GM23338 (cell line): ENCODE measurements at regions not wholly inside any gene's neighbourhood (a gene's known extent, or its start where the extent isn't known, plus 50 kb on each side); places are given as distances from the start of the nearest gene placed in this dataset.

Experiments
- ATAC-seq: fragments of 200-7000 bp; cut with Tn5 transposase; 3 replicates; pipeline ENCODE4 v1.9.1; 2020
- DNase-seq: peaks from one replicate; pipeline ENCODE4 v3.0.0-alpha.2; 2015; ENCODE audit warnings: low spot score
- H2AFZ ChIP-seq: fragments of 200-600 bp; sonication (generic); 2 replicates; pipeline ENCODE4 v1.8.0; 2016; ENCODE audit warnings: antibody characterized with exemption, mild to moderate bottlenecking, moderate library complexity
- H3F3A ChIP-seq: fragments of 200-600 bp; sonication (generic); replicated peaks from 2 replicates; pipeline ENCODE4 v1.8.0; 2017; ENCODE audit warnings: antibody characterized with exemption, mixed run types, low read depth
- H3K27ac ChIP-seq: fragments of 200-600 bp; sonication (generic); 2 replicates; pipeline ENCODE4 v1.6.1; 2016; ENCODE audit warnings: low read depth
- H3K27me3 ChIP-seq: fragments of 200-600 bp; sonication (generic); 2 replicates; pipeline ENCODE4 v1.8.0; 2016; ENCODE audit warnings: mild to moderate bottlenecking, mixed run types, moderate library complexity; ENCODE audit not compliant: insufficient read depth
- H3K36me3 ChIP-seq: fragments of 200-600 bp; sonication (generic); 2 replicates; pipeline ENCODE4 v1.8.0; 2016; ENCODE audit warnings: mild to moderate bottlenecking; ENCODE audit not compliant: insufficient read depth
- H3K4me1 ChIP-seq: fragments of 200-600 bp; sonication (generic); 2 replicates; pipeline ENCODE4 v1.8.0; 2016; ENCODE audit warnings: mild to moderate bottlenecking, moderate library complexity; ENCODE audit not compliant: insufficient read depth
- H3K4me2 ChIP-seq: fragments of 200-600 bp; sonication (generic); 2 replicates; pipeline ENCODE4 v1.7.1; 2017; ENCODE audit warnings: mixed run types
- H3K4me3 ChIP-seq: fragments of 200-600 bp; sonication (generic); 2 replicates; pipeline ENCODE4 v1.6.1; 2016; ENCODE audit warnings: mixed run types
- H3K79me2 ChIP-seq: fragments of 200-600 bp; sonication (generic); replicated peaks from 2 replicates; pipeline ENCODE4 v1.8.0; 2017; ENCODE audit warnings: mild to moderate bottlenecking; ENCODE audit not compliant: insufficient read depth
- H3K9me2 ChIP-seq: fragments of 200-600 bp; sonication (generic); 2 replicates; pipeline ENCODE4 v1.8.0; 2017; ENCODE audit not compliant: insufficient read depth
- H4K20me1 ChIP-seq: fragments of 200-600 bp; sonication (generic); replicated peaks from 2 replicates; pipeline ENCODE4 v1.8.0; 2017; ENCODE audit warnings: mild to moderate bottlenecking; ENCODE audit not compliant: insufficient read depth
- H3K27ac Mint-ChIP-seq: 2 replicates; pipeline ENCODE4 v1.8.0; 2020; ENCODE audit warnings: inconsistent platforms, mild to moderate bottlenecking, moderate library complexity, mixed read lengths
- H3K27me3 Mint-ChIP-seq: 3 replicates; pipeline ENCODE4 v1.8.0; 2022; ENCODE audit warnings: low read depth, mild to moderate bottlenecking, moderate library complexity, mixed read lengths, inconsistent platforms; ENCODE audit not compliant: insufficient read depth, poor library complexity
- H3K36me3 Mint-ChIP-seq: 3 replicates; pipeline ENCODE4 v1.8.0; 2021; ENCODE audit warnings: low read depth, mild to moderate bottlenecking, inconsistent platforms, moderate library complexity, mixed read lengths
- H3K4me1 Mint-ChIP-seq: 3 replicates; pipeline ENCODE4 v1.8.0; 2020; ENCODE audit warnings: mild to moderate bottlenecking, inconsistent platforms, mixed read lengths
- H3K4me3 Mint-ChIP-seq: 3 replicates; pipeline ENCODE4 v1.8.0; 2021; ENCODE audit warnings: moderate library complexity, mild to moderate bottlenecking, inconsistent platforms, mixed read lengths
- H3K9me3 Mint-ChIP-seq: 3 replicates; pipeline ENCODE4 v1.8.0; 2020; ENCODE audit warnings: moderate library complexity, mild to moderate bottlenecking, inconsistent platforms, mixed read lengths
- ETS1 ChIP-seq: IDR thresholded peaks from 2 replicates; pipeline ENCODE4 v1.6.1; 2016; ENCODE audit warnings: antibody characterized with exemption
- EZH2 ChIP-seq: fragments of 200-600 bp; sonication (generic); IDR thresholded peaks from one replicate; pipeline ENCODE4 v1.8.0; 2017; ENCODE audit warnings: antibody characterized with exemption, mild to moderate bottlenecking, low read depth; ENCODE audit not compliant: unreplicated experiment
- EZH2phosphoT487 ChIP-seq: fragments of 200-600 bp; sonication (generic); IDR thresholded peaks from one replicate; pipeline ENCODE4 v1.8.1; 2018; ENCODE audit warnings: antibody characterized with exemption; ENCODE audit not compliant: unreplicated experiment
- STAT1 ChIP-seq: IDR thresholded peaks from one replicate; pipeline ENCODE4 v1.6.1; 2016; ENCODE audit warnings: antibody characterized with exemption; ENCODE audit not compliant: unreplicated experiment
- ZNF331 ChIP-seq: fragments of 250-450 bp; sonication (Bioruptor Pico); IDR thresholded peaks from 2 replicates; pipeline ENCODE4 v1.5.0; 2020; ENCODE audit warnings: low read depth, mild to moderate bottlenecking, moderate library complexity
- TF ChIP-seq, protein P1 (sequence below), 2 experiments: fragments of 200-600 bp in 1 of 2; sonication (generic) in 1 of 2; conservative IDR thresholded peaks; 2 replicates each; pipeline versions ENCODE4 v1.5.1 to v1.6.1; 2016 to 2017; ENCODE audit warnings: antibody characterized with exemption in 2 of 2, low read depth in 2 of 2, mild to moderate bottlenecking in 2 of 2, moderate library complexity in 1 of 2
- TF ChIP-seq, protein P2 (sequence below): IDR thresholded peaks from one replicate; pipeline ENCODE4 v1.6.1; 2018; ENCODE audit warnings: antibody characterized with exemption; ENCODE audit not compliant: unreplicated experiment

- H3K27me3 ChIP-seq = no peaks in the 10 kb centered on the region
- no peaks in the 10 kb centered on the region for H3F3A ChIP-seq
- Mint-ChIP-seq H3K9me3 (no peaks in the 10 kb centered on the region; the same call in 2 of the 3 replicates), H3K36me3 (peaks cover 5% of the 10 kb centered on the region; the same call in 1 of the 3 replicates), H3K4me1 (peaks cover 5% of the 10 kb centered on the region; the same call in 2 of the 3 replicates), H3K4me3 (no peak overlapping the region), H3K27ac (no peak overlapping the region), H3K27me3 (peaks cover 2% of the 10 kb centered on the region)
- H2AFZ ChIP-seq = no peak overlapping the region
- no peak for TF ChIP-seq EZH2phosphoT487
- H3K4me1 ChIP-seq = no peaks in the 10 kb centered on the region; the same call in 1 of the 2 replicates
- H3K79me2 ChIP-seq = no peaks in the 10 kb centered on the region
- DNase-seq (no peak), ATAC-seq (no peak)
- H3K4me2 ChIP-seq = no peak overlapping the region
- no peak overlapping the region for H3K27ac ChIP-seq
- no peaks in the 10 kb centered on the region for H3K36me3 ChIP-seq
- H4K20me1 ChIP-seq = no peaks in the 10 kb centered on the region
- H3K4me3 ChIP-seq = no peak overlapping the region
- no peaks in the 10 kb centered on the region for H3K9me2 ChIP-seq
Measured at GRCh38 chrX:46444011-46444410, 101.2 kb downstream of the ZNF674 start.

GRCh38 chrX:46436744-46437143 lies 108.5 kb downstream of the ZNF674 start:
- H3K36me3 ChIP-seq = no peaks in the 10 kb centered on the region
- no peaks in the 10 kb centered on the region for H3K4me1 Mint-ChIP-seq
- DNase-seq (no peak), ATAC-seq (no peak)
- H3K9me3 Mint-ChIP-seq = no peaks in the 10 kb centered on the region
- no peak overlapping the region for H3K27ac Mint-ChIP-seq
- H3K4me1 ChIP-seq = no peaks in the 10 kb centered on the region
- H4K20me1 ChIP-seq = no peaks in the 10 kb centered on the region
- H3K4me3 ChIP-seq = no peak overlapping the region
- H3K27me3 ChIP-seq = no peaks in the 10 kb centered on the region
- H3K4me3 Mint-ChIP-seq = no peak overlapping the region
- no peaks in the 10 kb centered on the region for H3K36me3 Mint-ChIP-seq
- no peak overlapping the region for H3K4me2 ChIP-seq
- H3F3A ChIP-seq = no peaks in the 10 kb centered on the region
- TF ChIP-seq, protein P1, sequence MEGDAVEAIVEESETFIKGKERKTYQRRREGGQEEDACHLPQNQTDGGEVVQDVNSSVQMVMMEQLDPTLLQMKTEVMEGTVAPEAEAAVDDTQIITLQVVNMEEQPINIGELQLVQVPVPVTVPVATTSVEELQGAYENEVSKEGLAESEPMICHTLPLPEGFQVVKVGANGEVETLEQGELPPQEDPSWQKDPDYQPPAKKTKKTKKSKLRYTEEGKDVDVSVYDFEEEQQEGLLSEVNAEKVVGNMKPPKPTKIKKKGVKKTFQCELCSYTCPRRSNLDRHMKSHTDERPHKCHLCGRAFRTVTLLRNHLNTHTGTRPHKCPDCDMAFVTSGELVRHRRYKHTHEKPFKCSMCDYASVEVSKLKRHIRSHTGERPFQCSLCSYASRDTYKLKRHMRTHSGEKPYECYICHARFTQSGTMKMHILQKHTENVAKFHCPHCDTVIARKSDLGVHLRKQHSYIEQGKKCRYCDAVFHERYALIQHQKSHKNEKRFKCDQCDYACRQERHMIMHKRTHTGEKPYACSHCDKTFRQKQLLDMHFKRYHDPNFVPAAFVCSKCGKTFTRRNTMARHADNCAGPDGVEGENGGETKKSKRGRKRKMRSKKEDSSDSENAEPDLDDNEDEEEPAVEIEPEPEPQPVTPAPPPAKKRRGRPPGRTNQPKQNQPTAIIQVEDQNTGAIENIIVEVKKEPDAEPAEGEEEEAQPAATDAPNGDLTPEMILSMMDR (conservative IDR thresholded peaks at IDR 0.05; ENCODE audit: low read depth in 2 of 2) = no peak
- TF ChIP-seq ETS1 = no peak
- no peak for TF ChIP-seq EZH2
- H3K79me2 ChIP-seq = no peaks in the 10 kb centered on the region
- H3K27me3 Mint-ChIP-seq = no peaks in the 10 kb centered on the region
- H3K27ac ChIP-seq = no peak overlapping the region
- H2AFZ ChIP-seq = no peak overlapping the region
- H3K9me2 ChIP-seq = no peaks in the 10 kb centered on the region

DNA sequence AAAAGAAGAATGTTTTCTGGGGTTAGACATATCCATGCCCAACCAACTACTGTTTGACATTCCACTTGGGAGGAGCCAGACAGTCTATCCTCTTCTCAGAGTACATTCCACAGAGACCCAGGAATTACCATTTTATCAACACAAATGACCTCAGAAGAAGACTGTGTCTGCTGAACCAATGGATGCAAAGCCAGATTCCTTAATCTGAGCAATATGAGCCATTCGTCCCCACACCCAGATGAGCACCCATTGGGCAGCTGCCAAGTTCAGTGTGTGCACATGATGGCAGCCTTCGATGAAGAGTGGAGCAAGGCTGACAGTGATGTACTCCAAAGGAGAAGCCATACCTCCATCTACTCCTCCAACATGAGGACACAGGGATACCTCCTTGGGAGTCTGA lies 111.3 kb downstream of the ZNF674 start:
- H3F3A ChIP-seq = no peaks in the 10 kb centered on the region
- DNase-seq (no peak), ATAC-seq (no peak)
- Mint-ChIP-seq H3K4me1 (no peaks in the 10 kb centered on the region), H3K9me3 (no peaks in the 10 kb centered on the region), H3K27me3 (peaks cover 1% of the 10 kb centered on the region), H3K4me3 (no peak overlapping the region), H3K36me3 (no peaks in the 10 kb centered on the region), H3K27ac (no peak overlapping the region)
- H3K9me2 ChIP-seq = no peaks in the 10 kb centered on the region
- H3K79me2 ChIP-seq = no peaks in the 10 kb centered on the region
- no peak overlapping the region for H3K4me3 ChIP-seq
- no peak overlapping the region for H2AFZ ChIP-seq
- H3K4me2 ChIP-seq = no peak overlapping the region
- H4K20me1 ChIP-seq = no peaks in the 10 kb centered on the region
- no peaks in the 10 kb centered on the region for H3K4me1 ChIP-seq
- H3K36me3 ChIP-seq = no peaks in the 10 kb centered on the region
- H3K27ac ChIP-seq = no peak overlapping the region
- no peaks in the 10 kb centered on the region for H3K27me3 ChIP-seq
- TF ChIP-seq ZNF331 (CRISPR knock-in tag) = no peak
- no peak for TF ChIP-seq STAT1
- TF ChIP-seq, protein P2, sequence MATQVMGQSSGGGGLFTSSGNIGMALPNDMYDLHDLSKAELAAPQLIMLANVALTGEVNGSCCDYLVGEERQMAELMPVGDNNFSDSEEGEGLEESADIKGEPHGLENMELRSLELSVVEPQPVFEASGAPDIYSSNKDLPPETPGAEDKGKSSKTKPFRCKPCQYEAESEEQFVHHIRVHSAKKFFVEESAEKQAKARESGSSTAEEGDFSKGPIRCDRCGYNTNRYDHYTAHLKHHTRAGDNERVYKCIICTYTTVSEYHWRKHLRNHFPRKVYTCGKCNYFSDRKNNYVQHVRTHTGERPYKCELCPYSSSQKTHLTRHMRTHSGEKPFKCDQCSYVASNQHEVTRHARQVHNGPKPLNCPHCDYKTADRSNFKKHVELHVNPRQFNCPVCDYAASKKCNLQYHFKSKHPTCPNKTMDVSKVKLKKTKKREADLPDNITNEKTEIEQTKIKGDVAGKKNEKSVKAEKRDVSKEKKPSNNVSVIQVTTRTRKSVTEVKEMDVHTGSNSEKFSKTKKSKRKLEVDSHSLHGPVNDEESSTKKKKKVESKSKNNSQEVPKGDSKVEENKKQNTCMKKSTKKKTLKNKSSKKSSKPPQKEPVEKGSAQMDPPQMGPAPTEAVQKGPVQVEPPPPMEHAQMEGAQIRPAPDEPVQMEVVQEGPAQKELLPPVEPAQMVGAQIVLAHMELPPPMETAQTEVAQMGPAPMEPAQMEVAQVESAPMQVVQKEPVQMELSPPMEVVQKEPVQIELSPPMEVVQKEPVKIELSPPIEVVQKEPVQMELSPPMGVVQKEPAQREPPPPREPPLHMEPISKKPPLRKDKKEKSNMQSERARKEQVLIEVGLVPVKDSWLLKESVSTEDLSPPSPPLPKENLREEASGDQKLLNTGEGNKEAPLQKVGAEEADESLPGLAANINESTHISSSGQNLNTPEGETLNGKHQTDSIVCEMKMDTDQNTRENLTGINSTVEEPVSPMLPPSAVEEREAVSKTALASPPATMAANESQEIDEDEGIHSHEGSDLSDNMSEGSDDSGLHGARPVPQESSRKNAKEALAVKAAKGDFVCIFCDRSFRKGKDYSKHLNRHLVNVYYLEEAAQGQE = no peak
